ENCODE measurements at regions not wholly inside any gene's neighbourhood (a gene's known extent, or its start where the extent isn't known, plus 50 kb on each side); places are given as distances from the start of the nearest gene placed in this dataset.

DNA sequence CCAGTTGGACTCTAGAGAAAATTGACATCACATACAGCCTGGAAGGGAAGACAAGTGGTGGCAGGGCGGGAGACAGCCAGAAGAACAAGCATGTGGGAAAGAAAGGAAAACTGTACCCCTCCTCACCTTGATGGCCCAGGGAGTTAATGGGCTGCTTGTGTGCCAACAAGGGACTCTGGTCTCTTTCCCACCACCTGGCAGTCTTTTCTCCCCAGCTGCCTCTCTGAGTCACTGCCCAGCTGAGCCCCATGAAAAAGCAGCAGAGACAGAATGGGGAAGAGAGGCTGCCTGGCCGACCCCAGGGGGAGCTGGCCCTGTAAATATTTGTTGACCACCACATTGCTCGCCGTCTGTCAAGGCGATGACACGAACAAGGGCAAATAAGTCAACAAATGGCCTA, 359.4 kb downstream of the ENC1 start (continued):
- TF ChIP-seq POU2F2 (IDR thresholded peaks at IDR 0.05; ENCODE audit: borderline replicate concordance, low read depth, low read length) (no peak), CEBPB (IDR thresholded peaks at IDR 0.05; ENCODE audit: borderline replicate concordance in 1 of 2, low read depth in 2 of 2, low read length in 2 of 2) (no peak), STAT1 (conservative IDR thresholded peaks at IDR 0.05) (no peak)
- TF ChIP-seq, protein P1, sequence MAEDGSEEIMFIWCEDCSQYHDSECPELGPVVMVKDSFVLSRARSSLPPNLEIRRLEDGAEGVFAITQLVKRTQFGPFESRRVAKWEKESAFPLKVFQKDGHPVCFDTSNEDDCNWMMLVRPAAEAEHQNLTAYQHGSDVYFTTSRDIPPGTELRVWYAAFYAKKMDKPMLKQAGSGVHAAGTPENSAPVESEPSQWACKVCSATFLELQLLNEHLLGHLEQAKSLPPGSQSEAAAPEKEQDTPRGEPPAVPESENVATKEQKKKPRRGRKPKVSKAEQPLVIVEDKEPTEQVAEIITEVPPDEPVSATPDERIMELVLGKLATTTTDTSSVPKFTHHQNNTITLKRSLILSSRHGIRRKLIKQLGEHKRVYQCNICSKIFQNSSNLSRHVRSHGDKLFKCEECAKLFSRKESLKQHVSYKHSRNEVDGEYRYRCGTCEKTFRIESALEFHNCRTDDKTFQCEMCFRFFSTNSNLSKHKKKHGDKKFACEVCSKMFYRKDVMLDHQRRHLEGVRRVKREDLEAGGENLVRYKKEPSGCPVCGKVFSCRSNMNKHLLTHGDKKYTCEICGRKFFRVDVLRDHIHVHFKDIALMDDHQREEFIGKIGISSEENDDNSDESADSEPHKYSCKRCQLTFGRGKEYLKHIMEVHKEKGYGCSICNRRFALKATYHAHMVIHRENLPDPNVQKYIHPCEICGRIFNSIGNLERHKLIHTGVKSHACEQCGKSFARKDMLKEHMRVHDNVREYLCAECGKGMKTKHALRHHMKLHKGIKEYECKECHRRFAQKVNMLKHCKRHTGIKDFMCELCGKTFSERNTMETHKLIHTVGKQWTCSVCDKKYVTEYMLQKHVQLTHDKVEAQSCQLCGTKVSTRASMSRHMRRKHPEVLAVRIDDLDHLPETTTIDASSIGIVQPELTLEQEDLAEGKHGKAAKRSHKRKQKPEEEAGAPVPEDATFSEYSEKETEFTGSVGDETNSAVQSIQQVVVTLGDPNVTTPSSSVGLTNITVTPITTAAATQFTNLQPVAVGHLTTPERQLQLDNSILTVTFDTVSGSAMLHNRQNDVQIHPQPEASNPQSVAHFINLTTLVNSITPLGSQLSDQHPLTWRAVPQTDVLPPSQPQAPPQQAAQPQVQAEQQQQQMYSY (CRISPR knock-in tag; IDR thresholded peaks at IDR 0.05): no peak

DNA sequence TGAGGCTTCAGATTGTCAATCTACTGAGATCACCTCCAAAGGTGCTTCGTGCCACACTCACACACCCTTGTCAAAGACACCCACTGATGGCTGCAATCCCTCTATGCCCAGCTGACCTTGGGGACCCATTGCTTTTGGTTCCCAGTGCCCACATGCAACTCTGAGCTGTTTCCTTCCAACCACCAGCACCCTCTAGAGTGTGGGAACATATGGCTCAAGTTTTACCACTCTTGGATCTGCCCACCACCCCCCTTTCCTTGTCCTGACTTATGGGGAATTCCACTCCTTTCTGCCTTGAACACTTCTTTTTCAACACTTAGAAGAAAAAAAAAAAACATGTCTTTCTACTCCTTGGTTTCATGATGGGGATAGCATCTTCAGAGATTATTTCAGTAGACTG, 360.2 kb downstream of the ENC1 start:
- no TSS peak for BruUV-seq (replicated peaks)
- no peak for FAIRE-seq

More for the DNA sequence above, 360.2 kb downstream of the ENC1 start:
- DNase-seq (ENCODE audit: low read depth, low spot score): no peak
- CTCF ChIA-PET: interaction anchor here (0.8 kb wide), 1 partner anchor 363 kb away, joined by 3 read pairs; no protein-coding TSS in a partner anchor
- POLR2A ChIA-PET: no interaction called here
- H3K4me3 ChIP-seq: no peak overlapping the region
- no peak for TF ChIP-seq ZZZ3 (IDR thresholded peaks at IDR 0.05; ENCODE audit: control insufficient read depth, insufficient read length, low read depth)
- ATAC-seq: no peak
- SMC1A ChIA-PET (ENCODE audit: uncharacterized antibody, unreplicated experiment): no interaction called here
- WGBS (ENCODE audit: insufficient coverage, insufficient replicate concordance, low lambda C conversion rate, missing lambda C conversion rate): 0% methylated on average over 1 of the region's 1 CpG
- no peaks in the 10 kb centered on the region for H4K20me1 ChIP-seq (ENCODE audit: control insufficient read depth, insufficient read depth)
- RAD21 ChIA-PET (ENCODE audit: unreplicated experiment): no interaction called here
- no peaks in the 10 kb centered on the region for H3K27me3 ChIP-seq (replicated peaks in 1 of 2; ENCODE audit: control insufficient read depth in 2 of 2, insufficient read depth in 2 of 2, low read length in 1 of 2)
- no peak overlapping the region for H3K9ac ChIP-seq (ENCODE audit: control insufficient read depth, insufficient read depth, low read length)
- no peaks in the 10 kb centered on the region for H3K9me3 ChIP-seq (replicated peaks; ENCODE audit: control insufficient read depth, insufficient read depth, low read length)
- in situ Hi-C loops (cut with MboI): no loop called here
- intact Hi-C loops (cut with micrococcal nuclease; ENCODE audit: unreplicated experiment): no loop called here
- no peaks in the 10 kb centered on the region for H3K4me1 ChIP-seq (ENCODE audit: control insufficient read depth, insufficient read depth, low read length)
- no peak overlapping the region for H3K27ac ChIP-seq (ENCODE audit: control insufficient read depth, insufficient read depth)
- no peak overlapping the region for H2AFZ ChIP-seq (ENCODE audit: control insufficient read depth, low read depth, low read length)
- no peaks in the 10 kb centered on the region for H3K79me2 ChIP-seq (ENCODE audit: control insufficient read depth, insufficient read depth, low read length)
- no peaks in the 10 kb centered on the region for H3K36me3 ChIP-seq (ENCODE audit: control insufficient read depth in 2 of 2, insufficient read depth in 2 of 2, low read length in 1 of 2)
- no peak overlapping the region for H3K4me2 ChIP-seq (ENCODE audit: control insufficient read depth, insufficient read depth)
